ENCODE measurements at regions not wholly inside any gene's neighbourhood (a gene's known extent, or its start where the extent isn't known, plus 50 kb on each side); places are given as distances from the start of the nearest gene placed in this dataset.

DNA sequence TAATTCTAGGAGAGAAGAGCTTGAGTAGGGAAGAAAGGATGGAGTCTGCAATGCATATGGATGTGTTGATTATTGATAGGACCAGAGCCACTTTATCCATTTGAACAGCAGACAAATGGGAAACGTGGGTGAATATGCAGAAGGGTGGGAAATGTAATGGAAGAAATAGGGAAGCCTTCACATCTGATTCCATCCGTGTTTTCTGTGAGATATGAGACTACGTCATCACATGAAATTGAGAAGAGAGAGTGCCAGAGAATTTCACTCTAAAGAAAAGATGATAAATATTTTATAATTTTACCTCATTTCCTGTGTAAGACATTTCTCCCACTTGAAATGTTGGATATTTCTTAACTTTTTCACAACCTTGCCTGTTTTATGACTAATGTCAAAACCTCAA, 788.4 kb upstream of the FAM98A start:
- ATAC-seq (no peak), DNase-seq (no peak)
- H3K4me1 ChIP-seq: no peaks in the 10 kb centered on the region
- H3K27me3 ChIP-seq: no peaks in the 10 kb centered on the region
- no peaks in the 10 kb centered on the region for H3K36me3 ChIP-seq
- no peaks in the 10 kb centered on the region for H3K9me3 ChIP-seq
- H3K27ac ChIP-seq: no peak overlapping the region
- TF ChIP-seq CTCF (IDR thresholded peaks at IDR 0.05) (no peak), POLR2A (IDR thresholded peaks at IDR 0.05) (no peak)
- intact Hi-C loops (cut with DNase I): no loop called here
- H3K4me3 ChIP-seq: no peak overlapping the region
- WGBS, 4 donors: 56 to 63% (median 61%) methylated on average over 3 of the region's 3 CpGs

GRCh38 chr2:34379586-34379985, 780.5 kb upstream of the FAM98A start:
- intact Hi-C loops (cut with DNase I): no loop called here
- 85 to 93% (median 88%) methylated on average over 2 of the region's 2 CpGs for WGBS, 4 donors
- Histone ChIP-seq H3K27me3 (no peaks in the 10 kb centered on the region), H3K4me3 (no peak overlapping the region), H3K9me3 (no peaks in the 10 kb centered on the region), H3K36me3 (no peaks in the 10 kb centered on the region), H3K27ac (no peak overlapping the region), H3K4me1 (no peaks in the 10 kb centered on the region)
- DNase-seq (no peak), ATAC-seq (no peak)
- TF ChIP-seq CTCF (IDR thresholded peaks at IDR 0.05): no peak
- no peak for TF ChIP-seq POLR2A (IDR thresholded peaks at IDR 0.05)

GRCh38 chr2:34373586-34374233, 774.6 kb upstream of the FAM98A start:
- no peaks in the 10 kb centered on the region for H3K9me3 ChIP-seq
- H3K36me3 ChIP-seq: no peaks in the 10 kb centered on the region
- no peaks in the 10 kb centered on the region for H3K27me3 ChIP-seq
- no peak for TF ChIP-seq POLR2A (IDR thresholded peaks at IDR 0.05)
- no peak for TF ChIP-seq CTCF (IDR thresholded peaks at IDR 0.05)
- no peaks in the 10 kb centered on the region for H3K4me1 ChIP-seq
- DNase-seq (no peak), ATAC-seq (no peak)
- no peak overlapping the region for H3K27ac ChIP-seq
- WGBS, 4 donors: 56 to 66% (median 59%) methylated on average over 4 of the region's 4 CpGs
- no peak overlapping the region for H3K4me3 ChIP-seq
- intact Hi-C loops (cut with DNase I): no loop called here

DNA sequence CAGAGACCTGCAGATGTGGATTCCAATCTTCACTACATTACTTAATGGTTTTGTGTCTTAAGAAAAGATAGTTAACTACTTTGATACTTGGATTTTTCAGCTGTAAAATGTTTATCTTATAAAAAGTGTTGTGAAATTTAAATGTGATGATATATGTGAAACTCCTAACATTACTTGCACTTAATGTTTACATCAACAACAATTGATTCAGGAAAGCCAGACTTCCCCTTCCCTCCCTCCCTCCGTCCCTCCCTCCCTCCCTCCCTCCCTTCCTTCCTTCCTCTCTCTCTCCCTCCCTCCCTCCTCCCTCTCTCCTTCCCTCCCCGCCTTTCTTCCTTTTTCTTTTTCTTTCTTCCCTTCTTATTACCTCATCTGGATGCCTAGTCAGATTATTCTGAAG, 773.9 kb upstream of the FAM98A start:
- intact Hi-C loops (cut with DNase I): no loop called here
- WGBS, 4 donors: 43 to 57% (median 50%) methylated on average over 2 of the region's 2 CpGs
- TF ChIP-seq CTCF (IDR thresholded peaks at IDR 0.05) (no peak), POLR2A (IDR thresholded peaks at IDR 0.05) (no peak)
- DNase-seq (no peak), ATAC-seq (no peak)
- no peaks in the 10 kb centered on the region for H3K4me1 ChIP-seq
- no peak overlapping the region for H3K27ac ChIP-seq
- H3K27me3 ChIP-seq: no peaks in the 10 kb centered on the region
- H3K36me3 ChIP-seq: no peaks in the 10 kb centered on the region
- H3K9me3 ChIP-seq: no peaks in the 10 kb centered on the region
- no peak overlapping the region for H3K4me3 ChIP-seq
